SK-N-MC (cell line): ENCODE measurements at regions not wholly inside any gene's neighbourhood (a gene's known extent, or its start where the extent isn't known, plus 50 kb on each side); places are given as distances from the start of the nearest gene placed in this dataset.

ENCODE experiments used
- EZH2 ChIP-seq: fragments of 200-600 bp; sonication (generic); IDR thresholded peaks from one replicate; pipeline ENCODE4 v1.6.1; 2017; ENCODE audit warnings: antibody characterized with exemption
- POLR2AphosphoS5 ChIP-seq: IDR thresholded peaks from 2 replicates; pipeline ENCODE4 v1.6.1; 2012; ENCODE audit warnings: mild to moderate bottlenecking, low read depth, low read length, borderline replicate concordance

DNA sequence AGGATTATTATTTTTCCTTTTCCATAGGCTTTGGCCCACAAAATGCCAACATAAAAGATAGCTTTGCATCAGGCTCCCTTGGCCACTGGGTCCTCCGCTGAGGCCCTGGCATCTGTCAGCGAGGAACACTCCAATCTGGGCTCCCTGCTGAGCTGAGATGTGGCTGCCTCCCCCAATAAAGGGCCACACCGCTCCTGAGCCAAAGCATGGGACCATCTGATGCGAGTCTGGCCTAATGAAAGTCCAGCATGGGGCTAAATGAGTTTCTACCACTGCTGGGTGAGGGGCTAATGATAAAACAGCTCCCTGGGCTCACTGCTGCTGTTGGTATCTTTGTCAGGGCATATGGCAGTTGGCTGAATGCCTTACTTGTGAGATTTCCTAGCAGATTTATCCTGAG is 817.5 kb upstream of the SLC35B3 start:
- TF ChIP-seq POLR2AphosphoS5 (no peak), EZH2 (no peak)
